Midbrain (tissue), 1 donor: ENCODE measurements at regions not wholly inside any gene's neighbourhood (a gene's known extent, or its start where the extent isn't known, plus 50 kb on each side); places are given as distances from the start of the nearest gene placed in this dataset.

Source experiments
- DNase-seq: peaks from one replicate; lab custom pipeline; 2025; lab: John Stamatoyannopoulos, UW

DNA sequence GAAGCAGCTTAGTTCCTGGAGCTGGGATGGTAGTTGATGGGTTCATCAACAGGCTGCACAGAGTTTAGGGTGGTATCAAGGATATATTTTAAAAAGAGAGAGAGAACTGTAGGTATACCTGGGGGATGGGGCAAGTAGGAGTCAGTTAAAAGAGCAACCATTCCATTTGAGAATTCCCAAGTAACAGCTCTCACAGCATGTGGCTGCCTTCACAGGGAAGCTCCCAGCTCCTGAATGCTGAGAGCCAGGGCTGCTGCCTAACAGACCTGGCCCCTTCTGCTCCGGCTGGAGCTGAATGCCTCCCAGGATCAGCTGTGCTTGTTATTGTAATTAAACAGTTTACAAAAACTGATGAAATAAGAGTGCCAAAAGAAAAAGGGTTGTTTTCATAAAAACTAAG, 58.8 kb upstream of the GPR26 start:
- no peak for DNase-seq

DNA sequence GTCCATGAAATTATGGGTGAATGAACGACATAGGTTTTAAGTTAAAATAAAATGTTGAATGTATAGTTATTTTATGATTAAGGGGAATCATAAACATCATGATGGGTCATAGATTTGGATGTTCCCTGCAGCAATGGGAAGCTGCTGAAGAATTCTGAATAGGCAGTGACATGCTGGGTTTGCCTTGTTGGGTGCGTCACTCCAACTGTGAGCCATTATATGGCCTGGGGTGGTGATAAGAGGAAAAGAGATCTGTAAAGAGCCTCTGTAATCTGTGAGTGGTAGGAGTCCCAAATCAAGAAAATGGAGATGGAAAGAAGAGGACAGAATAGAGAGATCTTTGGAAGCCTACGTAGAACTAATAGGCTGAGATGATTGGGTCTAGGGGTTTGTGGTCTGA, 58.1 kb upstream of the GPR26 start:
- no peak for DNase-seq

DNA sequence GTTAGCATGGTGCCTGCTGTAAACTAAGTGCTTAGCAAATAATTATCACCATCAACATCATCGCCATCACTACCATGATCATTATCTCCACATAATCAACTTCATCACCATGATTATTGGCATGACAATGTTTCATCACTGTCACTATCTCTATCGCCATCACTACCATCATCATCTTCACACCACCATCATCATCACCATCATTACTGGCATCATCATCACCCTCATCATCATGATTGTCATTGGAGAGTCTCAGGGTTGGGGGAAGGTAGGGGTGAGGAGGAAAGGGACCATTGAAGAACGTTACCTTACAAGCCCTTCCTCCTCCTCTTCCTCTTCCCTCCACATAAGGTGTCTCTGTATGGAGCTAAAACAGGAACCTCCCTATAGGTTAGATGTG, 54.9 kb upstream of the GPR26 start:
- DNase-seq: no peak

DNA sequence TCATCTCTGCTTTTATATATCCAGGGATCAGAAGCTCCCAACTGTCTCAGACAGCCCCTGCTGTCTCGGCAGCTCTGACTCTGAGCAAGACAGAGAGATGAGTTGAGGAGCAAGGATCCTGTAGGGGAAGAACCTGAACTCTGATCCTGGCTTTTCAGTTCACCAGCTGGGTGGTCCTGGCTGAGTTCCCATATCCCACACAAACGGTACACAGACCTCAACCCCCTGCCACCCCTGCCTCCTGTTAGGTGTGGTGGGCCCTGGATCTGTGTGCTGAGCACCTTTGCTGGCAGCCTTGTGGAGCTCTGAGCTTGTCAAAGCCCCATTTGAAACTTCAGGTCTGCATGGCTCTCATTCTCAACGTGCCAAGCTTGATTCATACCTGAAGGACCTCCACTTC, 54.3 kb upstream of the GPR26 start:
- DNase-seq: no peak

DNA sequence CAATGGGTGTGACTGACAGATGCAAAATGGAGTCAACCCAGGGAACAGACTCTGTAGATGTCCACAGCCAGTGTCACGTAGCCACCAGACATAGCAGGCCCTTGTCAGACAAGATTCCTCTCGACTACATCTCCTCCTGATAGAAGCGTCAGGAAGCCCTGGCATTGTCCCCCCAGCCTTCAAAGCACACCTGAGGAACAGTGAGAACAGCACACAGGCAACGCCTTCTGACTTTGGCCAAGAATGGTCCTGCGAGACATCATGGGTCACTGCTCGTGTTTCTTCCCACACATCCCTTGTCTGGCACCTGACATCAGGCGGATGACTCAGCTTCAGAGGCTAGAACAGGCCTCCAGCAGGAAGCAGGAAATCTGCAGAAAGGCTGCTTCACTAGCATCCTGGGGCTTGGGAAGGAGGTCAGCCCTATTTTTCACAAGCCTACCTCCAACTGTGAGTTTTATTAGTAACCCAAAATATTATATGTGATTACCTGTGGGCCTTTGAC, 52.8 kb upstream of the GPR26 start:
- no peak for DNase-seq

DNA sequence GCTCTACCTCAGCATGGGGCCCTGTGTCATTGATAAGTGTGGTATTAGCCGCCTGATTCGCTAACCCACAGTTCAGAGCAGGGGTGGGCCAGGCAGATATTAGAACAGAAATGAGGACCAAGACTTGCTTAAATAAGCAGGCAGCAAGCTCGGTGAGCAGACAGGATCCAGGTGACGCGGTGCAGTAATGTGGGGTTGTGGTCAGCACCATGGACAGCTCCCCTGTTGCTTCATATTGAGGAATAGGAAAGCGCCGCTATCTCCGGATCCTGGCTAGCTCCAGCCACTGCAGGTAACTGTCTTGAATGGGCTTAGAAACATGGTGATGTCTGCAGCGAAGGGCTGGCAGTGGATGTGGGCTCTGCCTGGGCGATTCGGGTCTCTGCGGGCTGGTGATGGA, 51.3 kb upstream of the GPR26 start:
- peak; percentile 6 for DNase-seq
